ENCODE measurements at regions not wholly inside any gene's neighbourhood (a gene's known extent, or its start where the extent isn't known, plus 50 kb on each side); places are given as distances from the start of the nearest gene placed in this dataset.
"Not testable (repeated sequence)": the region's sequence is repeated elsewhere in the genome, so short reads cannot be mapped to it uniquely, and the experiment has no call there.

- TF ChIP-seq, protein P1, sequence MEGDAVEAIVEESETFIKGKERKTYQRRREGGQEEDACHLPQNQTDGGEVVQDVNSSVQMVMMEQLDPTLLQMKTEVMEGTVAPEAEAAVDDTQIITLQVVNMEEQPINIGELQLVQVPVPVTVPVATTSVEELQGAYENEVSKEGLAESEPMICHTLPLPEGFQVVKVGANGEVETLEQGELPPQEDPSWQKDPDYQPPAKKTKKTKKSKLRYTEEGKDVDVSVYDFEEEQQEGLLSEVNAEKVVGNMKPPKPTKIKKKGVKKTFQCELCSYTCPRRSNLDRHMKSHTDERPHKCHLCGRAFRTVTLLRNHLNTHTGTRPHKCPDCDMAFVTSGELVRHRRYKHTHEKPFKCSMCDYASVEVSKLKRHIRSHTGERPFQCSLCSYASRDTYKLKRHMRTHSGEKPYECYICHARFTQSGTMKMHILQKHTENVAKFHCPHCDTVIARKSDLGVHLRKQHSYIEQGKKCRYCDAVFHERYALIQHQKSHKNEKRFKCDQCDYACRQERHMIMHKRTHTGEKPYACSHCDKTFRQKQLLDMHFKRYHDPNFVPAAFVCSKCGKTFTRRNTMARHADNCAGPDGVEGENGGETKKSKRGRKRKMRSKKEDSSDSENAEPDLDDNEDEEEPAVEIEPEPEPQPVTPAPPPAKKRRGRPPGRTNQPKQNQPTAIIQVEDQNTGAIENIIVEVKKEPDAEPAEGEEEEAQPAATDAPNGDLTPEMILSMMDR (IDR thresholded peaks at IDR 0.05; ENCODE audit: extremely low read depth, insufficient read depth, missing control alignments), result no peak
- DNase-seq (ENCODE audit: low spot score), result no peak
- in situ Hi-C loops (cut with MboI; ENCODE audit: low pct_unique_long_range_greater_than_20kb, low sequenced_read_pairs, unreplicated experiment), result no loop called here
Observed at GRCh38 chr10:105585171-105585570, 944.1 kb downstream of the SORCS3 start.

GRCh38 chr10:105579112-105579511 is 938.0 kb downstream of the SORCS3 start:
- no peak for DNase-seq (ENCODE audit: low spot score)
- in situ Hi-C loops (cut with MboI; ENCODE audit: low pct_unique_long_range_greater_than_20kb, low sequenced_read_pairs, unreplicated experiment), result no loop called here
- TF ChIP-seq, protein P1 (IDR thresholded peaks at IDR 0.05; ENCODE audit: extremely low read depth, insufficient read depth, missing control alignments), result no peak

DNA sequence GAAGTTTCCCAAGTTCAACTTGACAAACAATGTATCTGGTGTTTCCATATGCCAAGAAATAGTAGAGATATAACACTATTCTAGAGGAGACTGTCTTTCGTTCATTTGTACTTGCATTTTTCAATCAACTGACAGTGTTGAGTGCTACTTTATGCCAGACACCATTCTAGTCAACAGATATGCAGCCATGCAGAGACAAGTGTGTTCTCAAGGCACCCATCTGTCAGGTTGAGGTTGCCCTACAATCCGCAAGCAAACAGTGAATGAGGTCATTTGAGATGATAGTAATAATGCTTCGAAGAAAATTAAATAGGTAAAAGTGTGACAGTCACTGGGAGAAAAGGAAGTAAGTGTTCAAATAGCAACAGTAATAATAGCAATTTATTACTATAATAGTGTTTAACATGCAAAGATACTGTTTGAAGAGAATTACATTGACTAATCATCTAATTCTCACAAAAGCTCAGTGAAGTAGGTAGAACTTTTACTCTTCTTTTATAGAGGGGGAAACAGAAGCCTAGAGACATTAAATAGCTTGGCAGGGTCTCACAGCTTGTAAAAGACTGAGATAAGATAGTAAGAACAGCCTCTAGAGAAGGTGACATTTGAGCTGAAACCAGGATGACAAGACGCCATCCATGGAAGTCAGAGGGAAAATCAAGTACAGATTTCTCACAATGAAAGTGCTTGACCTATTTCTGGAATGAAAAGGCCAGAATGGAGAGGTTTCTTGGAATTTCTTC is 936.9 kb downstream of the SORCS3 start:
- in situ Hi-C loops (cut with MboI; ENCODE audit: low pct_unique_long_range_greater_than_20kb, low sequenced_read_pairs, unreplicated experiment), result no loop called here
- TF ChIP-seq, protein P1 (IDR thresholded peaks at IDR 0.05; ENCODE audit: extremely low read depth, insufficient read depth, missing control alignments), result no peak
- DNase-seq (ENCODE audit: low spot score), result no peak

- in situ Hi-C loops (cut with MboI; ENCODE audit: low pct_unique_long_range_greater_than_20kb, low sequenced_read_pairs, unreplicated experiment), result no loop called here
- TF ChIP-seq, protein P1 (IDR thresholded peaks at IDR 0.05; ENCODE audit: extremely low read depth, insufficient read depth, missing control alignments), result no peak
Observed at GRCh38 chr10:105559333-105560097, 918.4 kb downstream of the SORCS3 start.

GRCh38 chr10:105550453-105550852 is 909.4 kb downstream of the SORCS3 start:
- not testable (repeated sequence) for DNase-seq (ENCODE audit: low spot score)

More at GRCh38 chr10:105559333-105560097, 918.4 kb downstream of the SORCS3 start:
- DNase-seq (ENCODE audit: low spot score), result no peak

DNA sequence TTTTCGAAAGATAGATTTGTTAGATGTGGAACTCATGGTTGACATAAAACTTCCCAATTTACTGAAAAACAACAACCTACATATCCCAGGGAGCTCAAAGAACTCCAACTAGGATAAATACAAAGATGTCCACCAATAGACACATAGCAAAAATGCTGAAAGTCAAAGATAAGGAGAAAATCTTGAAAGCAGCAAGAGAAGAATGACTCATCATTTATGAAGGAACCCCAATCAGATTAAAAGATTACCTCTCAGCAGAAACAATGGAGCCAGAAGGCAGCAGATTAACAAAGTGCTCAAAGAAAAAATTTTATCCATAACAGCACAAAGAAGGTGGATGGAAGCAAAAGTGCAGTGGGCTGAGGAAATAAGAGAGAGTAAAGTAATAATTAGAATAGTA is 908.6 kb downstream of the SORCS3 start:
- DNase-seq (ENCODE audit: low spot score), result no peak
- TF ChIP-seq, protein P1 (IDR thresholded peaks at IDR 0.05; ENCODE audit: extremely low read depth, insufficient read depth, missing control alignments), result no peak
- in situ Hi-C loops (cut with MboI; ENCODE audit: low pct_unique_long_range_greater_than_20kb, low sequenced_read_pairs, unreplicated experiment), result no loop called here

More at GRCh38 chr10:105550453-105550852, 909.4 kb downstream of the SORCS3 start:
- in situ Hi-C loops (cut with MboI; ENCODE audit: low pct_unique_long_range_greater_than_20kb, low sequenced_read_pairs, unreplicated experiment), result not testable (repeated sequence)

GRCh38 chr10:105545101-105545500 is 904.0 kb downstream of the SORCS3 start:
- DNase-seq (ENCODE audit: low spot score), result no peak
- in situ Hi-C loops (cut with MboI; ENCODE audit: low pct_unique_long_range_greater_than_20kb, low sequenced_read_pairs, unreplicated experiment), result no loop called here

More at GRCh38 chr10:105545101-105545500, 904.0 kb downstream of the SORCS3 start:
- TF ChIP-seq, protein P1 (IDR thresholded peaks at IDR 0.05; ENCODE audit: extremely low read depth, insufficient read depth, missing control alignments), result no peak

All from GM13977 (cell line).